BJ (cell line): ENCODE measurements at regions not wholly inside any gene's neighbourhood (a gene's known extent, or its start where the extent isn't known, plus 50 kb on each side); places are given as distances from the start of the nearest gene placed in this dataset.

ENCODE experiments used
- CTCF ChIA-PET: fragments of 350-600 bp; formaldehyde crosslinking; extraction: SDS; loops from one replicate; lab custom pipeline; 2021; ENCODE audit warnings: antibody characterized with exemption, inconsistent platforms; lab: Yijun Ruan, JAX
- POLR2A ChIA-PET: fragments of 300-600 bp; sonication (Branson Sonifier 250); formaldehyde crosslinking; extraction: SDS; loops from one replicate; lab custom pipeline; 2021; ENCODE audit warnings: antibody characterized with exemption; lab: Charles Lee
- DNase-seq: peaks from one replicate; pipeline ENCODE4 v3.0.0-alpha.2; 2011; ENCODE audit warnings: low read depth
- H3K27me3 ChIP-seq: 2 replicates; pipeline ENCODE4 v1.6.0; 2011; ENCODE audit warnings: low read length; ENCODE audit not compliant: control insufficient read depth, insufficient read depth
- H3K36me3 ChIP-seq: 2 replicates; pipeline ENCODE4 v1.5.1; 2011; ENCODE audit warnings: low read length; ENCODE audit not compliant: control insufficient read depth, insufficient read depth
- H3K4me3 ChIP-seq: 2 replicates; pipeline ENCODE4 v1.5.1; 2011; ENCODE audit warnings: low read depth, mild to moderate bottlenecking, control low read depth, low read length
- CTCF ChIP-seq: IDR thresholded peaks from 2 replicates; pipeline ENCODE4 v1.5.1; 2011; ENCODE audit warnings: low read depth, mild to moderate bottlenecking, control low read depth, inconsistent platforms, low read length, moderate library complexity; ENCODE audit not compliant: insufficient read depth

- POLR2A ChIA-PET = no interaction called here
- no peak for TF ChIP-seq CTCF
- H3K4me3 ChIP-seq = no peak overlapping the region
- CTCF ChIA-PET = interaction anchor here (0.8 kb wide), 1 partner anchor 622 kb away, joined by 3 read pairs; no protein-coding TSS in a partner anchor
- no peak for DNase-seq
- H3K36me3 ChIP-seq = no peaks in the 10 kb centered on the region
- no peaks in the 10 kb centered on the region for H3K27me3 ChIP-seq
Observed at GRCh38 chr7:26514633-26515032, 223.0 kb downstream of the SNX10 start.

- POLR2A ChIA-PET = no interaction called here
- DNase-seq = no peak
- CTCF ChIA-PET = no interaction called here
- Histone ChIP-seq H3K36me3 (no peaks in the 10 kb centered on the region), H3K27me3 (no peaks in the 10 kb centered on the region), H3K4me3 (no peak overlapping the region)
- no peak for TF ChIP-seq CTCF
Observed at GRCh38 chr7:26515314-26515842, 223.7 kb downstream of the SNX10 start.

- ChIA-PET CTCF (interaction anchor here (1.1 to 1.4 kb wide), 2 partner anchors 9 kb away, joined by 3 to 4 read pairs; no protein-coding TSS in a partner anchor), POLR2A (no interaction called here)
- Histone ChIP-seq H3K27me3 (no peaks in the 10 kb centered on the region), H3K4me3 (no peak overlapping the region), H3K36me3 (no peaks in the 10 kb centered on the region)
- DNase-seq = no peak
- no peak for TF ChIP-seq CTCF
Observed at GRCh38 chr7:26520483-26520882, 228.8 kb downstream of the SNX10 start.

- Histone ChIP-seq H3K27me3 (no peaks in the 10 kb centered on the region), H3K36me3 (no peaks in the 10 kb centered on the region), H3K4me3 (no peak overlapping the region)
- DNase-seq = no peak
- TF ChIP-seq CTCF = no peak
- ChIA-PET POLR2A (no interaction called here), CTCF (no interaction called here)
Observed at GRCh38 chr7:26522633-26523032, 231.0 kb downstream of the SNX10 start.

GRCh38 chr7:26525398-26526264 lies 234.0 kb downstream of the SNX10 start:
- ChIA-PET POLR2A (no interaction called here), CTCF (interaction anchor here (0.7 kb wide), 1 partner anchor 66 kb away, joined by 3 read pairs; no protein-coding TSS in a partner anchor)
- Histone ChIP-seq H3K4me3 (no peak overlapping the region), H3K27me3 (no peaks in the 10 kb centered on the region), H3K36me3 (no peaks in the 10 kb centered on the region)
- TF ChIP-seq CTCF = no peak
- no peak for DNase-seq
